Neuronal stem cell (in vitro differentiated cells): ENCODE measurements at regions not wholly inside any gene's neighbourhood (a gene's known extent, or its start where the extent isn't known, plus 50 kb on each side); places are given as distances from the start of the nearest gene placed in this dataset.

ENCODE experiments used
- DNase-seq: peaks from one replicate; pipeline ENCODE4 v3.0.0-alpha.2; 2013; ENCODE audit warnings: low spot score
- H2AFZ ChIP-seq: one replicate; pipeline ENCODE4 v1.6.1; 2013; ENCODE audit warnings: mild to moderate bottlenecking, low read length, inconsistent platforms
- H2AK5ac ChIP-seq: 2 replicates; pipeline ENCODE4 v1.6.1; 2013; ENCODE audit warnings: low read depth, mild to moderate bottlenecking, inconsistent platforms, low read length, moderate library complexity, mixed read lengths
- H2BK120ac ChIP-seq: 2 replicates; pipeline ENCODE4 v1.6.1; 2013; ENCODE audit warnings: low read depth, mild to moderate bottlenecking, inconsistent platforms, low read length, moderate library complexity, mixed read lengths
- H2BK12ac ChIP-seq: one replicate; pipeline ENCODE4 v1.6.1; 2013; ENCODE audit warnings: low read length, inconsistent platforms
- H2BK15ac ChIP-seq: 2 replicates; pipeline ENCODE4 v1.6.1; 2013; ENCODE audit warnings: mild to moderate bottlenecking, low read length, inconsistent platforms, mixed read lengths
- H2BK5ac ChIP-seq: one replicate; pipeline ENCODE4 v1.6.1; 2013; ENCODE audit warnings: inconsistent platforms, mild to moderate bottlenecking, low read length, moderate library complexity
- H3K14ac ChIP-seq: one replicate; pipeline ENCODE4 v1.6.1; 2013; ENCODE audit warnings: low read length, inconsistent platforms
- H3K18ac ChIP-seq: 2 replicates; pipeline ENCODE4 v1.6.1; 2013; ENCODE audit warnings: low read length, inconsistent platforms
- H3K23ac ChIP-seq: 2 replicates; pipeline ENCODE4 v1.6.1; 2013; ENCODE audit warnings: low read depth, mild to moderate bottlenecking, mixed read lengths, low read length, inconsistent platforms; ENCODE audit not compliant: poor library complexity
- H3K27ac ChIP-seq: replicated peaks from 3 replicates; pipeline ENCODE4 v1.5.1; 2013; ENCODE audit warnings: low read length, inconsistent platforms
- H3K27me3 ChIP-seq, 3 experiments: 2 replicates each; pipeline ENCODE4 v1.6.1; 2013; ENCODE audit warnings: low read length in 3 of 3, mild to moderate bottlenecking in 2 of 3, inconsistent platforms in 1 of 3, low read depth in 1 of 3, mixed read lengths in 1 of 3, moderate library complexity in 1 of 3; ENCODE audit not compliant: control insufficient read depth in 3 of 3, insufficient read depth in 3 of 3
- H3K36me3 ChIP-seq, 2 donors: replicated peaks in 1 of 2; 2 replicates each; pipeline ENCODE4 v1.6.1; 2013; ENCODE audit warnings: low read length in 2 of 2; ENCODE audit not compliant: control insufficient read depth in 2 of 2, insufficient read depth in 2 of 2
- H3K4ac ChIP-seq: 2 replicates; pipeline ENCODE4 v1.6.1; 2013; ENCODE audit warnings: inconsistent platforms, mild to moderate bottlenecking, low read length, moderate library complexity
- H3K4me1 ChIP-seq, 2 donors: 1 replicate in 1 of 2; 2 replicates in 1 of 2; pipeline ENCODE4 v1.6.1; 2013; ENCODE audit warnings: low read length in 2 of 2, low read depth in 1 of 2; ENCODE audit not compliant: control insufficient read depth in 2 of 2, insufficient read depth in 1 of 2
- H3K4me2 ChIP-seq: one replicate; pipeline ENCODE4 v1.6.1; 2013; ENCODE audit warnings: mild to moderate bottlenecking, low read length, inconsistent platforms; ENCODE audit not compliant: insufficient read depth, poor library complexity, severe bottlenecking
- H3K4me3 ChIP-seq, 2 donors: 2 replicates each; pipeline ENCODE4 v1.5.1; 2013; ENCODE audit warnings: low read length in 2 of 2, mild to moderate bottlenecking in 2 of 2, inconsistent platforms in 1 of 2, moderate library complexity in 1 of 2
- H3K79me1 ChIP-seq: one replicate; pipeline ENCODE4 v1.6.1; 2013; ENCODE audit warnings: low read depth, mild to moderate bottlenecking, inconsistent platforms, low read length, moderate library complexity
- H3K9ac ChIP-seq: one replicate; pipeline ENCODE4 v1.6.1; 2013; ENCODE audit warnings: mild to moderate bottlenecking, low read depth, low read length, inconsistent platforms; ENCODE audit not compliant: poor library complexity
- H3K9me3 ChIP-seq, 2 donors: replicated peaks in 1 of 2; 2 replicates each; pipeline versions ENCODE3 to v1.6.1; 2013; ENCODE audit warnings: low read length in 2 of 2, mild to moderate bottlenecking in 2 of 2, inconsistent platforms in 1 of 2, low read depth in 1 of 2, mixed read lengths in 1 of 2, moderate library complexity in 1 of 2; ENCODE audit not compliant: control insufficient read depth in 2 of 2, insufficient read depth in 1 of 2
- H4K8ac ChIP-seq: one replicate; pipeline ENCODE4 v1.6.1; 2013; ENCODE audit warnings: low read depth, mild to moderate bottlenecking, inconsistent platforms, low read length, moderate library complexity
- H4K91ac ChIP-seq: one replicate; pipeline ENCODE4 v1.6.1; 2013; ENCODE audit warnings: low read length, low read depth, mild to moderate bottlenecking, inconsistent platforms; ENCODE audit not compliant: poor library complexity
- WGBS, 2 donors: extraction: QIAGEN DNeasy Blood & Tissue Kit; methylation state at CpG; one replicate each; pipeline ENCODE4 v1.1.7; 2013; ENCODE audit warnings: missing lambda C conversion rate in 2 of 2, mixed read lengths in 1 of 2; ENCODE audit not compliant: insufficient read length in 2 of 2, insufficient replicate concordance in 1 of 2; ENCODE audit errors: extremely low coverage in 2 of 2; 5-methylcytosine and 5-hydroxymethylcytosine counted together

GRCh38 chr10:4334871-4335270 lies 491.1 kb upstream of the AKR1E2 start:
- H3K4me2 ChIP-seq: no peak overlapping the region
- H2AK5ac ChIP-seq: no peak overlapping the region
- no peak overlapping the region for H2BK120ac ChIP-seq
- no peak overlapping the region for H3K4me3 ChIP-seq
- no peak overlapping the region for H2BK5ac ChIP-seq
- no peaks in the 10 kb centered on the region for H3K79me1 ChIP-seq
- H3K23ac ChIP-seq: no peak overlapping the region
- H3K4ac ChIP-seq: no peak overlapping the region
- no CpG with 5 or more reads among the region's 5 CpGs for WGBS, 2 donors
- H4K91ac ChIP-seq: no peak overlapping the region
- H2BK12ac ChIP-seq: no peak overlapping the region
- no peak for DNase-seq
- no peaks in the 10 kb centered on the region for H3K27me3 ChIP-seq
- peaks cover 0 to 1% of the 10 kb centered on the region in 2 donors for H3K4me1 ChIP-seq
- H3K36me3 ChIP-seq: no peaks in the 10 kb centered on the region
- no peak overlapping the region for H3K18ac ChIP-seq
- H3K14ac ChIP-seq: no peak overlapping the region
- H2BK15ac ChIP-seq: no peak overlapping the region
- H3K9ac ChIP-seq: no peak overlapping the region
- H3K9me3 ChIP-seq: peaks cover 0 to 6% of the 10 kb centered on the region in 2 donors
- no peak overlapping the region for H3K27ac ChIP-seq
- H4K8ac ChIP-seq: no peak overlapping the region
- no peak overlapping the region for H2AFZ ChIP-seq

DNA sequence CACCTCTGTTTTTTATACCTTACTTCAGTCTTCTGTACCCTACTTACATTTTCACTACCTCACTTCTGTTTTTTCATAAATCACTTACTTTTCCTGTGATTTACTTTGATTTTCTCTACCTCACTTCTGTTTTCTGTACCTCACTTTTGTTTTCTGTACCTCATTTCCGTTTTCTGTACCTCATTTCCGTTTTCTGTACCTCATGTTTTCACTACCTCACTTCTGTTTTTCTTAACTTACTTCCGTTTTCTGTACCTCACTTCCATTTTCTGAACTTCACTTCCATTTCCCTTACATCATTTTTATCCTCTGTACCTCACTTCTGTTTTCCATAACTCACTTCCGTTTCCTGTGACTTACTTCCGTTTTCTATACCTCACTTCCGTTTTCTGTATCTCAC lies 492.0 kb upstream of the AKR1E2 start:
- Histone ChIP-seq H3K23ac (no peak overlapping the region), H2BK5ac (no peak overlapping the region), H3K79me1 (no peaks in the 10 kb centered on the region), H2BK120ac (no peak overlapping the region), H4K91ac (no peak overlapping the region), H2BK12ac (no peak overlapping the region), H2BK15ac (no peak overlapping the region), H3K14ac (no peak overlapping the region), H4K8ac (no peak overlapping the region), H3K4ac (no peak overlapping the region), H2AK5ac (no peak overlapping the region), H3K27me3 (no peaks in the 10 kb centered on the region), H3K9me3 (peaks cover 0 to 6% of the 10 kb centered on the region in 2 donors), H3K4me2 (no peak overlapping the region), H3K36me3 (no peaks in the 10 kb centered on the region), H3K4me1 (peaks cover 0 to 1% of the 10 kb centered on the region in 2 donors), H2AFZ (no peak overlapping the region), H3K4me3 (no peak overlapping the region), H3K18ac (no peak overlapping the region), H3K9ac (no peak overlapping the region), H3K27ac (no peak overlapping the region)
- WGBS, 2 donors: 100% methylated on average over 3 of the region's 6 CpGs; no CpG with 5 or more reads in 1 of the 2 donors
- no peak for DNase-seq

DNA sequence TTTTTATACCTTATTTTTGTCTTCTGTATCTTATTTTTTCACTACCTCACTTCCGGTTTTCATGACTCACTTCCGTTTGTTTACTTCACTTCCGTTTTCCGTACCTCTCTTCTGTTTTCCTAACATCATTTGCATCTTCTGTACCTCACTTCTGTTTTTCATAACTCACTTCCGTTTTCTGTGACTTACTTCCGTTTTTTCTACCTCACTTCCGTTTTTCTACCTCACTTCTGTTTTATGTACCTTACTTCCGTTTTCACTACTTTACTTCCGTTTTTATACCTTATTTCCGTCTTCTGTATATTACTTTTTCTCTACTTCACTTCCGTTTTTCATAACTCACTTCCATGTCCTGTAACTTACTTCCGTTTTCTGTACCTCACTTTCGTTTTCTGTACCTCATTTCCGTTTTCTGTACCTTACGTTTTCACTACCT lies 492.5 kb upstream of the AKR1E2 start:
- H3K4me1 ChIP-seq: peaks cover 0 to 1% of the 10 kb centered on the region in 2 donors
- H3K9me3 ChIP-seq: peaks cover 0 to 6% of the 10 kb centered on the region in 2 donors
- no peak overlapping the region for H2BK15ac ChIP-seq
- no peak overlapping the region for H3K4me2 ChIP-seq
- no peak for DNase-seq
- no peak overlapping the region for H3K14ac ChIP-seq
- no peak overlapping the region for H2BK5ac ChIP-seq
- H4K8ac ChIP-seq: no peak overlapping the region
- no peaks in the 10 kb centered on the region for H3K27me3 ChIP-seq
- H3K23ac ChIP-seq: no peak overlapping the region
- no peak overlapping the region for H2AFZ ChIP-seq
- no peak overlapping the region for H3K9ac ChIP-seq
- no peak overlapping the region for H2BK12ac ChIP-seq
- H3K4ac ChIP-seq: no peak overlapping the region
- 100% methylated on average over 6 to 9 of the region's 15 CpGs for WGBS, 2 donors
- no peak overlapping the region for H4K91ac ChIP-seq
- no peak overlapping the region for H3K27ac ChIP-seq
- H3K4me3 ChIP-seq: no peak overlapping the region
- H2BK120ac ChIP-seq: no peak overlapping the region
- H3K79me1 ChIP-seq: no peaks in the 10 kb centered on the region
- no peak overlapping the region for H3K18ac ChIP-seq
- no peak overlapping the region for H2AK5ac ChIP-seq
- H3K36me3 ChIP-seq: no peaks in the 10 kb centered on the region

DNA sequence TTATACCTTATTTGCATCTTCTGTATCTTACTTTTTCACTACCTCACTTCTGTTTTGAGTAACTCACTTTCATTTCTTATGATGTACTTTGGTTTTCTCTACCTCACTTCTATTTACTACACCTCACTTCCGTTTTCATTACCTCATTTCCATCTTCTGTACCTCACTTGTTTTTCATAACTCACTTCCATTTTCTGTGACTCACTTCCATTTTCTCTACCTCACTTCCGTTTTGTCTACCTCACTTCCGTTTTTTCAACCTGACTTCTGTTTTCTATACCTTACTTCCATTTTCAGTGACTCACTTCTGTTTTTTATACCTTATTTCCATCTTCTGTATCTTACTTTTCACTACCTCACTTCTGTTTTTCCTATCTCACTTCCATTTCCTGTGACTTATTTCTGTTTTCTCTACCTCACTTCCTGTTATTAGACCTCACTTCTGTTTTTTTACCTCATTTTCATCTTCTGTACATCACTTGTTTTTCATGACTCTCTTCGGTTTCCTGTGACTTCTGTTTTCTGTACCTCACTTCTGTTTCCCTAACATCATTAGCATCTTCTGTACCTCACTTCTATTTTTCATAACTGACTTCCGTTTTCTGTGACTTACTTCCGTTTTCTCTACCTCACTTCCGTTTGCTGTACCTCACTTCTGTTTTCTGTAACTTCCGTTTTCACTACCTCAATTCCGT lies 493.1 kb upstream of the AKR1E2 start:
- H2BK12ac ChIP-seq: no peak overlapping the region
- peaks cover 0 to 6% of the 10 kb centered on the region in 2 donors for H3K9me3 ChIP-seq
- H3K9ac ChIP-seq: no peak overlapping the region
- H3K27ac ChIP-seq: no peak overlapping the region
- H3K4me3 ChIP-seq: no peak overlapping the region
- H3K27me3 ChIP-seq: no peaks in the 10 kb centered on the region
- no peak overlapping the region for H2BK15ac ChIP-seq
- H3K4ac ChIP-seq: no peak overlapping the region
- H3K23ac ChIP-seq: no peak overlapping the region
- no peak for DNase-seq
- H4K91ac ChIP-seq: no peak overlapping the region
- H3K4me1 ChIP-seq: peaks cover 0 to 1% of the 10 kb centered on the region in 2 donors
- H3K14ac ChIP-seq: no peak overlapping the region
- no peak overlapping the region for H4K8ac ChIP-seq
- no peak overlapping the region for H2BK120ac ChIP-seq
- 100% methylated on average over 2 to 3 of the region's 9 CpGs for whole genome bisulfite sequencing, 2 donors
- H2AK5ac ChIP-seq: no peak overlapping the region
- no peaks in the 10 kb centered on the region for H3K79me1 ChIP-seq
- no peaks in the 10 kb centered on the region for H3K36me3 ChIP-seq
- H3K18ac ChIP-seq: no peak overlapping the region
- no peak overlapping the region for H3K4me2 ChIP-seq
- H2BK5ac ChIP-seq: no peak overlapping the region
- no peak overlapping the region for H2AFZ ChIP-seq
